ENCODE measurements at regions not wholly inside any gene's neighbourhood (a gene's known extent, or its start where the extent isn't known, plus 50 kb on each side); places are given as distances from the start of the nearest gene placed in this dataset.

- in situ Hi-C loops (cut with MboI; ENCODE audit: low sequenced_read_pairs in 4 of 4) (no loop called here), intact Hi-C loops (cut with DNase I; ENCODE audit: low total_unique reads) (no loop called here)
- Histone ChIP-seq H3K36me3 (no peaks in the 10 kb centered on the region), H3K27ac (no peak overlapping the region), H3K27me3 (no peaks in the 10 kb centered on the region), H3K9me3 (no peaks in the 10 kb centered on the region), H3K4me3 (no peak overlapping the region), H3K4me1 (no peaks in the 10 kb centered on the region)
- DNase-seq (no peak), ATAC-seq (no peak)
- no peak for TF ChIP-seq CTCF (IDR thresholded peaks at IDR 0.05 in 4 of 5, conservative IDR thresholded peaks at IDR 0.05 in 1 of 5)
- no peak for TF ChIP-seq POLR2A (IDR thresholded peaks at IDR 0.05)
These were observed 1696.9 kb upstream of the WWC1 start for GRCh38 chr5:166594567-166594966.

- ATAC-seq (no peak), DNase-seq (no peak)
- H3K27me3 ChIP-seq: no peaks in the 10 kb centered on the region
- TF ChIP-seq CTCF (IDR thresholded peaks at IDR 0.05 in 4 of 5, conservative IDR thresholded peaks at IDR 0.05 in 1 of 5) (no peak), POLR2A (IDR thresholded peaks at IDR 0.05) (no peak)
- no peak overlapping the region for H3K4me3 ChIP-seq
- intact Hi-C loops (cut with DNase I; ENCODE audit: low total_unique reads): no loop called here
- in situ Hi-C loops (cut with MboI; ENCODE audit: low sequenced_read_pairs in 4 of 4): no loop called here
- no peaks in the 10 kb centered on the region for H3K36me3 ChIP-seq
- H3K9me3 ChIP-seq: no peaks in the 10 kb centered on the region
- H3K27ac ChIP-seq: no peak overlapping the region
- H3K4me1 ChIP-seq: no peaks in the 10 kb centered on the region
These were observed 1696.0 kb upstream of the WWC1 start for GRCh38 chr5:166595274-166595951.

- Histone ChIP-seq H3K4me3 (no peak overlapping the region), H3K4me1 (no peaks in the 10 kb centered on the region), H3K9me3 (no peaks in the 10 kb centered on the region), H3K36me3 (no peaks in the 10 kb centered on the region), H3K27me3 (no peaks in the 10 kb centered on the region), H3K27ac (no peak overlapping the region)
- ATAC-seq (no peak), DNase-seq (no peak)
- in situ Hi-C loops (cut with MboI; ENCODE audit: low sequenced_read_pairs in 4 of 4): no loop called here
- intact Hi-C loops (cut with DNase I; ENCODE audit: low total_unique reads): no loop called here
- no peak for TF ChIP-seq CTCF (IDR thresholded peaks at IDR 0.05 in 4 of 5, conservative IDR thresholded peaks at IDR 0.05 in 1 of 5)
These were observed 1695.4 kb upstream of the WWC1 start for GRCh38 chr5:166596043-166596442.

GRCh38 chr5:166602271-166602670, 1689.2 kb upstream of the WWC1 start:
- H3K36me3 ChIP-seq: no peaks in the 10 kb centered on the region
- DNase-seq (no peak), ATAC-seq (no peak)
- H3K4me1 ChIP-seq: no peaks in the 10 kb centered on the region
- H3K9me3 ChIP-seq: no peaks in the 10 kb centered on the region
- no peak overlapping the region for H3K27ac ChIP-seq
- in situ Hi-C loops (cut with MboI; ENCODE audit: low sequenced_read_pairs in 4 of 4): no loop called here
- TF ChIP-seq CTCF (IDR thresholded peaks at IDR 0.05 in 4 of 5, conservative IDR thresholded peaks at IDR 0.05 in 1 of 5): no peak
- no peak overlapping the region for H3K4me3 ChIP-seq
- no peaks in the 10 kb centered on the region for H3K27me3 ChIP-seq
- intact Hi-C loops (cut with DNase I; ENCODE audit: low total_unique reads): no loop called here

- no peaks in the 10 kb centered on the region for H3K9me3 ChIP-seq
- no peaks in the 10 kb centered on the region for H3K27me3 ChIP-seq
- H3K4me1 ChIP-seq: no peaks in the 10 kb centered on the region
- no peak overlapping the region for H3K27ac ChIP-seq
- ATAC-seq (no peak), DNase-seq (no peak)
- TF ChIP-seq CTCF (IDR thresholded peaks at IDR 0.05 in 4 of 5, conservative IDR thresholded peaks at IDR 0.05 in 1 of 5): no peak
- no peak for TF ChIP-seq POLR2A (IDR thresholded peaks at IDR 0.05)
- in situ Hi-C loops (cut with MboI; ENCODE audit: low sequenced_read_pairs in 4 of 4) (no loop called here), intact Hi-C loops (cut with DNase I; ENCODE audit: low total_unique reads) (no loop called here)
- no peak overlapping the region for H3K4me3 ChIP-seq
- H3K36me3 ChIP-seq: no peaks in the 10 kb centered on the region
These were observed 1673.9 kb upstream of the WWC1 start for GRCh38 chr5:166617507-166617906.

Measured in gastrocnemius medialis (tissue), 4 donors.